ENCODE measurements at regions not wholly inside any gene's neighbourhood (a gene's known extent, or its start where the extent isn't known, plus 50 kb on each side); places are given as distances from the start of the nearest gene placed in this dataset.

DNA sequence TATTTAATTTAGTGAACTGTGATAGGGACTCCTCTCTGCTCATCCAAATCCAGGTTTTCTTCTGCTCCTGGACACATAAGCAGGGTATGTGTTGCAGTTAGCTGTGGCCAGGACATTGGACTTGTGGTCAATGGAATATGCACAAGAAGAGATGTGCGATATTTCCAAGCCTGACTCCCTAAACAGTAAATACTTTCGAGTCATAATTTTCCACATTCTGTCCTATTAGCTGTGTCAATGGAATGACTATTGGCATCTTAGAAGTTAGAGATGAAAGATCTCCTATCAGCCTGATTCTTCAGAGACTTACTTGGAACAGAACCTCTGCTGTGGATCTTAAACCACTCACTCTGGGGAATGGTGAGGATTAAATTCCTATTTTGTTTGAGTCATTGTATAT lies 771.0 kb downstream of the EFNB2 start:
- Histone ChIP-seq H3K4me2 (ENCODE audit: insufficient read depth, low read length) (no peak overlapping the region), H3K9me3 (ENCODE audit: insufficient read depth, low read length, severe bottlenecking) (no peaks in the 10 kb centered on the region), H2AFZ (ENCODE audit: low read depth, low read length) (no peak overlapping the region), H3K27ac (ENCODE audit: low read length) (no peak overlapping the region), H3K4me1 (ENCODE audit: insufficient read depth, low read length) (no peaks in the 10 kb centered on the region), H4K20me1 (ENCODE audit: insufficient read depth, low read length) (no peaks in the 10 kb centered on the region), H3K9ac (ENCODE audit: low read depth, low read length) (no peak overlapping the region), H3K79me2 (ENCODE audit: insufficient read depth, low read length) (no peaks in the 10 kb centered on the region), H3K36me3 (ENCODE audit: insufficient read depth, low read length) (no peaks in the 10 kb centered on the region), H3K4me3 (ENCODE audit: low read depth in 1 of 2, low read length in 2 of 2) (no peak overlapping the region), H3K27me3 (ENCODE audit: insufficient read depth, low read length, poor library complexity) (no peaks in the 10 kb centered on the region)
- DNase-seq (no peak), ATAC-seq (ENCODE audit: insufficient read depth, low read depth) (no peak)
- TF ChIP-seq CTCF (IDR thresholded peaks at IDR 0.05; ENCODE audit: borderline replicate concordance, extremely low read depth, low read length, poor library complexity, severe bottlenecking), result no peak
- no peak for TF ChIP-seq EZH2 (IDR thresholded peaks at IDR 0.05; ENCODE audit: borderline replicate concordance, low read depth, low read length, severe bottlenecking)

- Histone ChIP-seq H3K4me1 (ENCODE audit: insufficient read depth, low read length) (no peaks in the 10 kb centered on the region), H3K79me2 (ENCODE audit: insufficient read depth, low read length) (no peaks in the 10 kb centered on the region), H3K36me3 (ENCODE audit: insufficient read depth, low read length) (no peaks in the 10 kb centered on the region), H3K4me3 (ENCODE audit: low read depth in 1 of 2, low read length in 2 of 2) (no peak overlapping the region), H2AFZ (ENCODE audit: low read depth, low read length) (no peak overlapping the region), H3K4me2 (ENCODE audit: insufficient read depth, low read length) (no peak overlapping the region), H3K9me3 (ENCODE audit: insufficient read depth, low read length, severe bottlenecking) (no peaks in the 10 kb centered on the region), H3K9ac (ENCODE audit: low read depth, low read length) (no peak overlapping the region), H3K27me3 (ENCODE audit: insufficient read depth, low read length, poor library complexity) (no peaks in the 10 kb centered on the region), H3K27ac (ENCODE audit: low read length) (no peak overlapping the region), H4K20me1 (ENCODE audit: insufficient read depth, low read length) (no peaks in the 10 kb centered on the region)
- no peak for DNase-seq
- TF ChIP-seq CTCF (IDR thresholded peaks at IDR 0.05; ENCODE audit: borderline replicate concordance, extremely low read depth, low read length, poor library complexity, severe bottlenecking), result no peak
- no peak for TF ChIP-seq EZH2 (IDR thresholded peaks at IDR 0.05; ENCODE audit: borderline replicate concordance, low read depth, low read length, severe bottlenecking)
- no peak for ATAC-seq (ENCODE audit: insufficient read depth, low read depth)
Observed at GRCh38 chr13:105763851-105764250, 771.6 kb downstream of the EFNB2 start.

DNA sequence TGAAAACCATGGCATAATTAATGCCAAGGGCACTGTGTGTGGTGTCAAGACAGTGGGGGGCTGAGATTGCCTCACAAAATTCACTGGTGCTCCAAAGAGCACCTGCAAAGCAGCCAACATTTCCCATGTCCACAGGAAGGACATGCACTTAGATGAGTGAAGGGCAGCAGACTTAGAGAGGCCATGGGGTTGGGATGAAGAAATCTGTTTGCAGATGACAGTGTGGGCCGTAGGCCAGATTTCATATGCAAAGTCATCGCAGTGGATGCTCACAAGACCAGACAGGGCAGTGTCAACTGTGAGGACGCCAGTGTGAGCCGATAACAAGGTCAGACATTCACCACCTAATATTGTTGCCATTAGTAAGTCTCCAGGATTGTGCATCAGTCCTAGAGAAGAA lies 773.4 kb downstream of the EFNB2 start:
- TF ChIP-seq CTCF (IDR thresholded peaks at IDR 0.05; ENCODE audit: borderline replicate concordance, extremely low read depth, low read length, poor library complexity, severe bottlenecking), result no peak
- TF ChIP-seq EZH2 (IDR thresholded peaks at IDR 0.05; ENCODE audit: borderline replicate concordance, low read depth, low read length, severe bottlenecking), result no peak
- Histone ChIP-seq H3K4me3 (ENCODE audit: low read depth in 1 of 2, low read length in 2 of 2) (no peak overlapping the region), H3K9ac (ENCODE audit: low read depth, low read length) (no peak overlapping the region), H4K20me1 (ENCODE audit: insufficient read depth, low read length) (no peaks in the 10 kb centered on the region), H3K27ac (ENCODE audit: low read length) (no peak overlapping the region), H2AFZ (ENCODE audit: low read depth, low read length) (no peak overlapping the region), H3K36me3 (ENCODE audit: insufficient read depth, low read length) (no peaks in the 10 kb centered on the region), H3K4me1 (ENCODE audit: insufficient read depth, low read length) (no peaks in the 10 kb centered on the region), H3K79me2 (ENCODE audit: insufficient read depth, low read length) (no peaks in the 10 kb centered on the region), H3K4me2 (ENCODE audit: insufficient read depth, low read length) (no peak overlapping the region), H3K9me3 (ENCODE audit: insufficient read depth, low read length, severe bottlenecking) (no peaks in the 10 kb centered on the region), H3K27me3 (ENCODE audit: insufficient read depth, low read length, poor library complexity) (no peaks in the 10 kb centered on the region)
- DNase-seq (no peak), ATAC-seq (ENCODE audit: insufficient read depth, low read depth) (no peak)
